ENCODE measurements at regions not wholly inside any gene's neighbourhood (a gene's known extent, or its start where the extent isn't known, plus 50 kb on each side); places are given as distances from the start of the nearest gene placed in this dataset.
"Not testable (repeated sequence)": the region's sequence is repeated elsewhere in the genome, so short reads cannot be mapped to it uniquely, and the experiment has no call there.

- CTCF ChIA-PET: no interaction called here
Observed at GRCh38 chr14:106080922-106081321, 554.5 kb downstream of the TMEM121 start.

GRCh38 chr14:106081721-106082120 lies 555.3 kb downstream of the TMEM121 start:
- FAIRE-seq; ATAC-seq; H3K4me3 ChIP-seq; H3K4me2 ChIP-seq; CTCF ChIA-PET; H3K27ac ChIP-seq; H3K9me3 ChIP-seq; H3K4me1 ChIP-seq; POLR2A ChIA-PET; DNase-seq (ENCODE audit: low read depth in 1 of 2, low spot score in 1 of 2): not testable (repeated sequence)
- 10% methylated on average over 5 of the region's 6 CpGs for WGBS (ENCODE audit: missing lambda C conversion rate)

More at GRCh38 chr14:106080922-106081321, 554.5 kb downstream of the TMEM121 start:
- FAIRE-seq: no peak
- DNase-seq (ENCODE audit: low read depth in 1 of 2, low spot score in 1 of 2): no peak
- Histone ChIP-seq H3K4me1 (no peaks in the 10 kb centered on the region), H3K4me2 (no peak overlapping the region), H3K9me3 (no peaks in the 10 kb centered on the region), H3K4me3 (no peak overlapping the region), H3K27ac (no peak overlapping the region)
- no peak for TF ChIP-seq HOXB13 (CRISPR knock-in tag; IDR thresholded peaks at IDR 0.05; ENCODE audit: low read depth)
- no peak for TF ChIP-seq HES2 (IDR thresholded peaks at IDR 0.05)
- no peak for TF ChIP-seq HOXB5 (CRISPR knock-in tag; IDR thresholded peaks at IDR 0.05)
- TF ChIP-seq POLR2AphosphoS2 (conservative IDR thresholded peaks at IDR 0.05; ENCODE audit: low read length): no peak
- TF ChIP-seq E2F6 (IDR thresholded peaks at IDR 0.05; ENCODE audit: borderline replicate concordance, low read depth): no peak
- no peak for TF ChIP-seq ZSCAN20 (CRISPR knock-in tag; IDR thresholded peaks at IDR 0.05)
- no peak for TF ChIP-seq CBX8 (IDR thresholded peaks at IDR 0.05)
- TF ChIP-seq ESRRA (IDR thresholded peaks at IDR 0.05; ENCODE audit: borderline replicate concordance, low read length): no peak
- TF ChIP-seq REST (IDR thresholded peaks at IDR 0.05): no peak
- no peak for TF ChIP-seq RFX5 (IDR thresholded peaks at IDR 0.05)
- no peak for TF ChIP-seq NR3C1 (IDR thresholded peaks at IDR 0.05)
- TF ChIP-seq MAFK (IDR thresholded peaks at IDR 0.05; ENCODE audit: partially characterized antibody): no peak
- TF ChIP-seq RAD21 (conservative IDR thresholded peaks at IDR 0.05 in 1 of 2, IDR thresholded peaks at IDR 0.05 in 1 of 2): no peak
- no peak for TF ChIP-seq RCOR1 (IDR thresholded peaks at IDR 0.05; ENCODE audit: low read depth, low read length)
- TF ChIP-seq TFCP2L1 (CRISPR knock-in tag; IDR thresholded peaks at IDR 0.05): no peak
- TF ChIP-seq BCL3 (IDR thresholded peaks at IDR 0.05): no peak
- TF ChIP-seq KDM5A (IDR thresholded peaks at IDR 0.05): no peak
- no peak for TF ChIP-seq RARB (CRISPR knock-in tag; IDR thresholded peaks at IDR 0.05)
- no peak for TF ChIP-seq CHD2 (IDR thresholded peaks at IDR 0.05; ENCODE audit: low read length, partially characterized antibody)
- 6% methylated on average over 4 of the region's 4 CpGs for WGBS (ENCODE audit: missing lambda C conversion rate)
- no peak for ATAC-seq
- POLR2A ChIA-PET: no interaction called here

GRCh38 chr14:106083082-106083481 lies 556.7 kb downstream of the TMEM121 start:
- ChIA-PET POLR2A (no interaction called here), CTCF (no interaction called here)
- Histone ChIP-seq H3K9me3 (no peaks in the 10 kb centered on the region), H3K4me2 (no peak overlapping the region), H3K4me3 (no peak overlapping the region), H3K27ac (no peak overlapping the region), H3K4me1 (no peaks in the 10 kb centered on the region)
- ATAC-seq (no peak), DNase-seq (ENCODE audit: low read depth in 1 of 2, low spot score in 1 of 2) (no peak), FAIRE-seq (no peak)
- no peak for TF ChIP-seq JUN (IDR thresholded peaks at IDR 0.05)
- TF ChIP-seq HMGXB4 (CRISPR knock-in tag; IDR thresholded peaks at IDR 0.05; ENCODE audit: borderline replicate concordance): no peak
- WGBS (ENCODE audit: missing lambda C conversion rate): 0% methylated on average over 1 of the region's 2 CpGs
